Smooth muscle cell (in vitro differentiated cells): ENCODE measurements at regions not wholly inside any gene's neighbourhood (a gene's known extent, or its start where the extent isn't known, plus 50 kb on each side); places are given as distances from the start of the nearest gene placed in this dataset.
"Not testable (repeated sequence)": the region's sequence is repeated elsewhere in the genome, so short reads cannot be mapped to it uniquely, and the experiment has no call there.

ENCODE experiments used
- DNase-seq: peaks from one replicate; lab custom pipeline; 2025; ENCODE audit not compliant: unreplicated experiment; lab: John Stamatoyannopoulos, UW
- H2AFZ ChIP-seq: fragments of 200-600 bp; sonication (generic); 2 replicates; pipeline ENCODE4 v1.6.0; 2016; ENCODE audit warnings: antibody characterized with exemption, low read depth, mild to moderate bottlenecking
- H3F3A ChIP-seq: fragments of 200-600 bp; sonication (generic); 2 replicates; pipeline ENCODE4 v1.6.0; 2017; ENCODE audit warnings: antibody characterized with exemption, low read depth
- H3K27ac ChIP-seq: fragments of 200-600 bp; sonication (generic); 2 replicates; pipeline ENCODE4 v1.5.1; 2016; ENCODE audit warnings: low read depth, mild to moderate bottlenecking
- H3K27me3 ChIP-seq: fragments of 200-600 bp; sonication (generic); 2 replicates; pipeline ENCODE4 v1.6.1; 2016; ENCODE audit warnings: low read depth, mild to moderate bottlenecking
- H3K36me3 ChIP-seq: fragments of 200-600 bp; sonication (generic); 2 replicates; pipeline ENCODE4 v1.5.1; 2016; ENCODE audit warnings: low read depth
- H3K4me1 ChIP-seq: fragments of 200-600 bp; sonication (generic); 2 replicates; pipeline ENCODE4 v1.5.1; 2016; ENCODE audit warnings: low read depth
- H3K4me2 ChIP-seq: fragments of 200-600 bp; sonication (generic); 2 replicates; pipeline ENCODE4 v1.6.0; 2016; ENCODE audit warnings: mild to moderate bottlenecking
- H3K4me3 ChIP-seq: fragments of 200-600 bp; sonication (generic); 2 replicates; pipeline ENCODE4 v1.5.1; 2016; ENCODE audit warnings: mild to moderate bottlenecking
- H3K79me2 ChIP-seq: fragments of 200-600 bp; sonication (generic); 2 replicates; pipeline ENCODE4 v1.6.0; 2016; ENCODE audit warnings: low read depth, mild to moderate bottlenecking
- H3K9ac ChIP-seq: fragments of 200-600 bp; sonication (generic); 2 replicates; pipeline ENCODE4 v1.6.0; 2016; ENCODE audit warnings: low read depth
- H3K9me3 ChIP-seq: fragments of 200-600 bp; sonication (generic); replicated peaks from 2 replicates; pipeline ENCODE4 v1.5.1; 2016; ENCODE audit warnings: low read depth
- H4K20me1 ChIP-seq: fragments of 200-600 bp; sonication (generic); 2 replicates; pipeline ENCODE4 v1.6.0; 2016; ENCODE audit warnings: low read depth
- WGBS: methylation state at CpG from one replicate; pipeline ENCODE4 v1.1.7; 2016; ENCODE audit warnings: low lambda C conversion rate; 5-methylcytosine and 5-hydroxymethylcytosine counted together
- TF ChIP-seq, protein P1 (sequence below): fragments of 200-600 bp; sonication (generic); IDR thresholded peaks from 2 replicates; pipeline ENCODE4 v1.5.1; 2017; ENCODE audit warnings: borderline replicate concordance, mild to moderate bottlenecking, antibody characterized with exemption; ENCODE audit not compliant: insufficient read depth, poor library complexity, severe bottlenecking

DNA sequence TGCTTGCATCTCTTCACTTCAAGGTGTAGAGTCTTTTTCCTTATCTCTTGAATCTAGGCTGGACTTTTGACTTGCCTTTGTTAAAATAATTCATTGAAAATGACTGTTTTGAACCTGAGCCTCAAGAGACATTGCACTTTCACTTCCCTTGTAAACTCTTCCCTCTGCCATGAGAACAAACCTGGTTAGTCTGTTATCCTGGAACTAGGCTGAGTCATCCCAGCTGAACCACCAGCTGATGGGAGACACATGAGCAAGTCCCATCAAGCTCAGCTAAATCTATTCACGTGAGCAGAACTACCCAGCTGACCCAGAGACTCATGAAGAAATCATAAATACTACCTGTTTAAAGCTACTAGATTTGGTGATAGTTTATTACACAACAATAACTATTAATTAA lies 202.3 kb upstream of the CENPE start:
- H3K4me1 ChIP-seq = no peaks in the 10 kb centered on the region
- no peak for DNase-seq
- no peak overlapping the region for H3K9ac ChIP-seq
- TF ChIP-seq, protein P1, sequence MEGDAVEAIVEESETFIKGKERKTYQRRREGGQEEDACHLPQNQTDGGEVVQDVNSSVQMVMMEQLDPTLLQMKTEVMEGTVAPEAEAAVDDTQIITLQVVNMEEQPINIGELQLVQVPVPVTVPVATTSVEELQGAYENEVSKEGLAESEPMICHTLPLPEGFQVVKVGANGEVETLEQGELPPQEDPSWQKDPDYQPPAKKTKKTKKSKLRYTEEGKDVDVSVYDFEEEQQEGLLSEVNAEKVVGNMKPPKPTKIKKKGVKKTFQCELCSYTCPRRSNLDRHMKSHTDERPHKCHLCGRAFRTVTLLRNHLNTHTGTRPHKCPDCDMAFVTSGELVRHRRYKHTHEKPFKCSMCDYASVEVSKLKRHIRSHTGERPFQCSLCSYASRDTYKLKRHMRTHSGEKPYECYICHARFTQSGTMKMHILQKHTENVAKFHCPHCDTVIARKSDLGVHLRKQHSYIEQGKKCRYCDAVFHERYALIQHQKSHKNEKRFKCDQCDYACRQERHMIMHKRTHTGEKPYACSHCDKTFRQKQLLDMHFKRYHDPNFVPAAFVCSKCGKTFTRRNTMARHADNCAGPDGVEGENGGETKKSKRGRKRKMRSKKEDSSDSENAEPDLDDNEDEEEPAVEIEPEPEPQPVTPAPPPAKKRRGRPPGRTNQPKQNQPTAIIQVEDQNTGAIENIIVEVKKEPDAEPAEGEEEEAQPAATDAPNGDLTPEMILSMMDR = no peak
- WGBS = 9% methylated on average over 1 of the region's 1 CpG
- H3K4me2 ChIP-seq = no peak overlapping the region
- no peaks in the 10 kb centered on the region for H3K79me2 ChIP-seq
- no peaks in the 10 kb centered on the region for H3K9me3 ChIP-seq
- no peak overlapping the region for H2AFZ ChIP-seq
- H3K36me3 ChIP-seq = no peaks in the 10 kb centered on the region
- no peaks in the 10 kb centered on the region for H3F3A ChIP-seq
- no peak overlapping the region for H3K4me3 ChIP-seq
- no peaks in the 10 kb centered on the region for H4K20me1 ChIP-seq
- no peak overlapping the region for H3K27ac ChIP-seq
- H3K27me3 ChIP-seq = no peaks in the 10 kb centered on the region

DNA sequence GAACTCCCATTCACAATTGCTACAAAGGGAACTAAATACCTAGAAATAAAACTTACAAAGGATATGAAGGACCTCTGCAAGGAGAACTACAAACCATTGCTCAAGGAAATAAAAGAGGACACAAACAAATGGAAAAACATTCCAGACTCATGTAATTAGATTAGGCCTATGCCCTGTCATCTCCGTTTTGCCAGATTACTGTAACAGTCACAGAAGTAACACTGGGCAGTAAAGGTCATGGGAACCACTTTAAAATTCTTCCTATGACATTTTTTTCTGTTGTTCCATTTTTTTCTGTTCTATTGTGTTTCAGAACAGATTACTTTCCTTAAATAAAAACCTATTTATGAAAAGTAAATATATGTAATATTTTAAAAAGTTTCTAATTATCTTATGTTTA lies 199.4 kb upstream of the CENPE start:
- H3F3A ChIP-seq = no peaks in the 10 kb centered on the region
- H3K27ac ChIP-seq = no peak overlapping the region
- no peaks in the 10 kb centered on the region for H3K79me2 ChIP-seq
- H4K20me1 ChIP-seq = no peaks in the 10 kb centered on the region
- no peak overlapping the region for H3K4me2 ChIP-seq
- no peaks in the 10 kb centered on the region for H3K9me3 ChIP-seq
- no peaks in the 10 kb centered on the region for H3K4me1 ChIP-seq
- TF ChIP-seq, protein P1 = no peak
- 63% methylated on average over 1 of the region's 1 CpG for WGBS
- no peaks in the 10 kb centered on the region for H3K27me3 ChIP-seq
- no peak overlapping the region for H3K9ac ChIP-seq
- no peak for DNase-seq
- no peak overlapping the region for H3K4me3 ChIP-seq
- no peaks in the 10 kb centered on the region for H3K36me3 ChIP-seq
- H2AFZ ChIP-seq = no peak overlapping the region

DNA sequence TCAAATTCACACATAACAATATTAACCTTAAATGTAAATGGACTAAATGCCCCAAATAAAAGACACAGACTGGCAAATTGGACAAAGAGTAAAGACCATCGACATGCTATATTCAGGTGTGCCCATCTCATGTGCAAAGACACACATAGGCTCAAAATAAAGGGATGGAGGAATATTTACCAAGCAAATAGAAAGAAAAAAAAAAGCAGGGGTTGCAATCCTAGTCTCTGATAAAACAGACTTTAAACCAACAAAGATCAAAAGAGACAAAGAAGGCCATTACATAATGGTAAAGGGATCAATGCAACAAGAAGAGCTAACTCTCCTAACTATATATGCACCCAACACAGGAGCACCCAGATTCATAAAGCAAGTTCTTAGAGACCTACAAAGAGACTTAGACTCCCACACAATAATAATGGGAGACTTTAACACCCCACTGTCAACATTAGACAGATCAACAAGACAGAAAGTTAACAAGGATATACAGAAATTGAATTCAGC lies 189.4 kb upstream of the CENPE start:
- H3K36me3 ChIP-seq, H3K4me1 ChIP-seq, H3K9ac ChIP-seq, H3K9me3 ChIP-seq, H3K4me2 ChIP-seq, H3K27me3 ChIP-seq, H3F3A ChIP-seq, H3K27ac ChIP-seq, H3K4me3 ChIP-seq, H2AFZ ChIP-seq, H4K20me1 ChIP-seq, H3K79me2 ChIP-seq, DNase-seq: not testable (repeated sequence)
- WGBS = 94% methylated on average over 1 of the region's 1 CpG

DNA sequence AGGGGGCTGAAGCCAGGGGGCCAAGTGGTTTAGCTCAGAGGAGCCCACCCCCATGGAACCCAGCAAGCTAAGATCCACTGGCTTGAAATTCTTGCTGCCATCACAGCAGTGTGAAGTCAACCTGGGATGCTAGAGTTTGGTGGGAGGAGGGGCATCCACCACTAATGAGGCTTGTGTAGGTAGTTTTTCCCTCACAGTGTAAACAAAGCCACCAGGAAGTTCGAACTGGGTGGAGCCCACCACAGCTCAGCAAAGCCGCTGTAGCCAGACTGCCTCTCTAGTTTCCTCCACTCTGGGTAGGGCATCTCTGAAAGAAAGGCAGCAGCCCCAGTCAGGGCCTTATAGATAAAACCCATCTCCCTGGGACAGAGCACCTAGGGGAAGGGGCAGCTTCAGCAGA lies 187.4 kb upstream of the CENPE start:
- 96% methylated on average over 2 of the region's 2 CpGs for WGBS
- not testable (repeated sequence) for H3F3A ChIP-seq, H4K20me1 ChIP-seq

DNA sequence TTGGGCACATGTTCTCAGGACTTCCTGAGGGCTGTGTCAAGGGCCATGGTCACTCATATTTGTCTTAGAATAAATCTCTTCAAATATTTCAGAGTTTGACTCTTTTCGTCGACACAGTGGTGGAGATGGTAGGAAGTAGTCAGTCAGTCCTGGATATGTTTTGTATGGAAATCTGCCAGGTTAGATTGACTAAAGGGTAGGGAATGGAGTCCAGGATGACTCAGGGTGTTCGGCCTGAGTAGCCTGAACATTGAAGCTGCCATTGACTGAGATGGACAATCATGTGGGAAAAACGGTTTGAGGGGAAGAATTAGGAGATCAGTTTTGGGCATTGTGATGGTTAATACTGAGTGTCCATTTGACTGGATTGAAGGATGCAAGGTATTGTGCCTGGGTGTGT lies 177.1 kb upstream of the CENPE start:
- Histone ChIP-seq H3K27me3 (no peaks in the 10 kb centered on the region), H3K36me3 (no peaks in the 10 kb centered on the region), H4K20me1 (no peaks in the 10 kb centered on the region), H2AFZ (no peak overlapping the region), H3K4me1 (no peaks in the 10 kb centered on the region), H3K4me3 (no peak overlapping the region), H3K4me2 (no peak overlapping the region), H3K9ac (no peak overlapping the region), H3K79me2 (no peaks in the 10 kb centered on the region), H3F3A (no peaks in the 10 kb centered on the region), H3K9me3 (no peaks in the 10 kb centered on the region), H3K27ac (no peak overlapping the region)
- TF ChIP-seq, protein P1 = no peak
- 91% methylated on average over 4 of the region's 4 CpGs for WGBS
- no peak for DNase-seq

More for the DNA sequence above, 187.4 kb upstream of the CENPE start:
- H3K9ac ChIP-seq, H3K4me2 ChIP-seq, H3K27ac ChIP-seq, H3K27me3 ChIP-seq, H3K4me1 ChIP-seq, H3K36me3 ChIP-seq, H3K9me3 ChIP-seq, H2AFZ ChIP-seq, DNase-seq, H3K4me3 ChIP-seq, H3K79me2 ChIP-seq: not testable (repeated sequence)
